Gastroesophageal sphincter (tissue), 4 donors: ENCODE measurements at regions not wholly inside any gene's neighbourhood (a gene's known extent, or its start where the extent isn't known, plus 50 kb on each side); places are given as distances from the start of the nearest gene placed in this dataset.

Experiments used
- ATAC-seq: fragments of 150-250 bp; one replicate; pipeline ENCODE4 v1.9.1; 2016; ENCODE audit warnings: mild to moderate bottlenecking, moderate library complexity
- H3K27ac ChIP-seq, 4 donors: fragments of 200-600 bp; sonication (generic) in 3 of 4; 1 replicate in 3 of 4; 2 replicates in 1 of 4; pipeline ENCODE4 v1.5.1; 2016 to 2019
- H3K27me3 ChIP-seq: fragments of 200-600 bp; sonication (generic); one replicate; pipeline ENCODE4 v1.5.1; 2019
- H3K36me3 ChIP-seq, 2 donors: fragments of 200-600 bp; sonication (generic); one replicate each; pipeline ENCODE4 v1.5.1; 2019; ENCODE audit warnings: control low read depth in 1 of 2
- H3K4me1 ChIP-seq, 3 donors: fragments of 200-600 bp; sonication (generic); 1 replicate in 2 of 3; 2 replicates in 1 of 3; pipeline ENCODE4 v1.5.1; 2016 to 2019; ENCODE audit warnings: control low read depth in 2 of 3
- H3K4me3 ChIP-seq, 2 donors: fragments of 200-600 bp; sonication (generic); one replicate each; pipeline ENCODE4 v1.5.1; 2019; ENCODE audit warnings: mild to moderate bottlenecking in 1 of 2, moderate library complexity in 1 of 2
- H3K9me3 ChIP-seq, 3 donors: fragments of 200-600 bp; sonication (generic); one replicate each; pipeline ENCODE4 v1.5.1; 2017 to 2019; ENCODE audit warnings: control low read depth in 2 of 3
- EP300 ChIP-seq: sonication (generic); formaldehyde crosslinking; IDR thresholded peaks from one replicate; pipeline ENCODE4 v1.6.1; 2017; ENCODE audit warnings: antibody characterized with exemption, mild to moderate bottlenecking
- POLR2A ChIP-seq, 2 donors: fragments of 450-650 bp; IDR thresholded peaks; one replicate each; pipeline ENCODE4 v1.6.1; 2017; ENCODE audit warnings: antibody characterized with exemption in 2 of 2, mild to moderate bottlenecking in 2 of 2, moderate library complexity in 1 of 2
- POLR2AphosphoS5 ChIP-seq: sonication (generic); formaldehyde crosslinking; IDR thresholded peaks from one replicate; pipeline ENCODE4 v1.6.1; 2017; ENCODE audit warnings: antibody characterized with exemption
- WGBS, 2 donors: methylation state at CpG; one replicate each; pipeline ENCODE4 v1.1.5; 2018; ENCODE audit warnings: low coverage in 1 of 2; 5-methylcytosine and 5-hydroxymethylcytosine counted together
- TF ChIP-seq, protein P1 (sequence below), 4 experiments: fragments of 200-600 bp in 2 of 4; fragments of 450-650 bp in 2 of 4; sonication (generic) in 1 of 4; IDR thresholded peaks; one replicate each; pipeline ENCODE4 v1.5.1; 2017 to 2019; ENCODE audit warnings: antibody characterized with exemption in 4 of 4, mild to moderate bottlenecking in 2 of 4, moderate library complexity in 2 of 4

DNA sequence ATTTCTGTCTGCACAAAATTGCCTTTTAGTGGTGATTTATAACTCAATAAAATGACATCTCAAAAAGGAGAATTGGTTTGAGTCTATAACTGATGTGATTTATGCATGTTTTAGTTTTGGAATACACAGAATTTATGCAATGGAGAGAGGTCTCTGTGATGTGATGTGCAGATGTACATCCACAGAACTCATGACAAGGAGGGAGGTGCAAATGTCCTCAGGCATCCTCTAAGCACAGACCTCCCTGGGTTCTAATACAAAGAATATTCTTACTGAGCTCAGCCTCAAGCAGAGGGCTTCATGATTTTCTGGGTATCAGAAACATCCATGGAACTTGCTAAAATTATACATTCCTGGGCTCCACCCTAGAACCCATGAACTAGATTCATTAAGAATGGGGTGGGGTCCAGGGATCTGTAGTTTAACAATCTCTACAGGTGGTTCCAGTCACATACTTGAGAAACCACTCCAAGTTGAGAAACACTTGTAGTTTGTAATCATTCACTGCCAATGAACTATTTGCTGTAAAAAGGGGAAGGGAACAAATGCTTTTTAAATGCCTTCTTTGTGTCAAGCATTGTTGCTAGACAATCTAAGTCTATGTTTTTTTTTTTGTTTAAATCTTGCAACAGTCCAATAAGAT lies 60.2 kb upstream of the NEDD9 start:
- Histone ChIP-seq H3K27ac (no peak overlapping the region), H3K4me3 (no peak overlapping the region), H3K4me1 (no peaks in the 10 kb centered on the region), H3K9me3 (no peaks in the 10 kb centered on the region), H3K36me3 (no peaks in the 10 kb centered on the region), H3K27me3 (no peaks in the 10 kb centered on the region)
- TF ChIP-seq EP300 (no peak), POLR2A (IDR thresholded peaks at IDR 0.05) (no peak), POLR2AphosphoS5 (no peak)
- TF ChIP-seq, protein P1, sequence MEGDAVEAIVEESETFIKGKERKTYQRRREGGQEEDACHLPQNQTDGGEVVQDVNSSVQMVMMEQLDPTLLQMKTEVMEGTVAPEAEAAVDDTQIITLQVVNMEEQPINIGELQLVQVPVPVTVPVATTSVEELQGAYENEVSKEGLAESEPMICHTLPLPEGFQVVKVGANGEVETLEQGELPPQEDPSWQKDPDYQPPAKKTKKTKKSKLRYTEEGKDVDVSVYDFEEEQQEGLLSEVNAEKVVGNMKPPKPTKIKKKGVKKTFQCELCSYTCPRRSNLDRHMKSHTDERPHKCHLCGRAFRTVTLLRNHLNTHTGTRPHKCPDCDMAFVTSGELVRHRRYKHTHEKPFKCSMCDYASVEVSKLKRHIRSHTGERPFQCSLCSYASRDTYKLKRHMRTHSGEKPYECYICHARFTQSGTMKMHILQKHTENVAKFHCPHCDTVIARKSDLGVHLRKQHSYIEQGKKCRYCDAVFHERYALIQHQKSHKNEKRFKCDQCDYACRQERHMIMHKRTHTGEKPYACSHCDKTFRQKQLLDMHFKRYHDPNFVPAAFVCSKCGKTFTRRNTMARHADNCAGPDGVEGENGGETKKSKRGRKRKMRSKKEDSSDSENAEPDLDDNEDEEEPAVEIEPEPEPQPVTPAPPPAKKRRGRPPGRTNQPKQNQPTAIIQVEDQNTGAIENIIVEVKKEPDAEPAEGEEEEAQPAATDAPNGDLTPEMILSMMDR (IDR thresholded peaks at IDR 0.05) = no peak
- no peak for ATAC-seq

DNA sequence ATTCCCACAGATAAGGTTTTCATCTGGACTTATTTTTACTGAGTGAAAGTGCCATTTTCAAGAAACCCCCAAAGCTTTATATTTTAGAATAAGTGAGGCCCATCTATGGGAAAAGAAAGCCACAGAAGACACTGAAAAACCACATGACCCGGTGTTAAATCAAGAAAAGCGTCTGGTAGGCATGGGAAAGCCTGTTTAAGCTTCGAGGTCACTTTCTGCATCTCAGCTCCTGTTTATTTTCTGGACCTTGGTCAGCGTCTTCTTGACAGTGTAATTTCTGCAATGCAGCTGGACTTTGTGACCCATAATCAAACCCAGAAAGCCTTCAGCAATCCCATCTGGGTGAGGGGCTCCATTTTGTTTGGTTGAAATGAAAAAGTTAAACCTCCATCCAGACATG lies 59.6 kb upstream of the NEDD9 start:
- no peaks in the 10 kb centered on the region for H3K27me3 ChIP-seq

DNA sequence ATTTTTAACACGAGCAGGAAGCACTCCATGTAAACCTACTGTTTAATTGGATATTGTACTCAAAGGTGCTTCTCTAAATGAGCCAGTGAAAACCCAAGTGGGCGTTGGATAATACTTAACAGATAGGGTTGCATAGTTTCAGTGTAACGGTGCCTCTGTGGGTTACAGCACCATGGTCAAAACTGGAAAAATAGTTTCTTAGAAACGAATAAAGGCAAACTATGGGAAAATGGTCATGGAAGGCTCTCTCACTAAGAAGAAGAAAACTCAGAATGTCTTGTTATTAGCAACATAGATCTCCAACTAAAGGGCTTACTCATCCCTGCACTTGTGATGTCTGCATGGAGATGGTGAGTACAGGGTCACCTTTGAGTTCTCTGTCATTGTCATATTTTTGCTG lies 59.1 kb upstream of the NEDD9 start:
- ATAC-seq = no peak
- TF ChIP-seq EP300 (no peak), POLR2A (IDR thresholded peaks at IDR 0.05) (no peak), POLR2AphosphoS5 (no peak)
- TF ChIP-seq, protein P1 (IDR thresholded peaks at IDR 0.05) = no peak
- H3K4me1 ChIP-seq = no peaks in the 10 kb centered on the region
- H3K27me3 ChIP-seq = no peaks in the 10 kb centered on the region
- no peaks in the 10 kb centered on the region for H3K9me3 ChIP-seq
- no peak overlapping the region for H3K27ac ChIP-seq
- no peak overlapping the region for H3K4me3 ChIP-seq
- H3K36me3 ChIP-seq = no peaks in the 10 kb centered on the region
- 69 to 90% methylated on average over 3 to 4 of the region's 4 CpGs for WGBS, 2 donors

More for the DNA sequence above, 59.6 kb upstream of the NEDD9 start:
- Histone ChIP-seq H3K36me3 (no peaks in the 10 kb centered on the region), H3K4me1 (no peaks in the 10 kb centered on the region), H3K27ac (no peak overlapping the region), H3K9me3 (no peaks in the 10 kb centered on the region), H3K4me3 (no peak overlapping the region)
- no peak for ATAC-seq
- no peak for TF ChIP-seq EP300
- TF ChIP-seq POLR2AphosphoS5 = no peak
- no peak for TF ChIP-seq POLR2A (IDR thresholded peaks at IDR 0.05)
- TF ChIP-seq, protein P1 (IDR thresholded peaks at IDR 0.05) = no peak
- WGBS, 2 donors = 79 to 92% methylated on average over 4 of the region's 4 CpGs

DNA sequence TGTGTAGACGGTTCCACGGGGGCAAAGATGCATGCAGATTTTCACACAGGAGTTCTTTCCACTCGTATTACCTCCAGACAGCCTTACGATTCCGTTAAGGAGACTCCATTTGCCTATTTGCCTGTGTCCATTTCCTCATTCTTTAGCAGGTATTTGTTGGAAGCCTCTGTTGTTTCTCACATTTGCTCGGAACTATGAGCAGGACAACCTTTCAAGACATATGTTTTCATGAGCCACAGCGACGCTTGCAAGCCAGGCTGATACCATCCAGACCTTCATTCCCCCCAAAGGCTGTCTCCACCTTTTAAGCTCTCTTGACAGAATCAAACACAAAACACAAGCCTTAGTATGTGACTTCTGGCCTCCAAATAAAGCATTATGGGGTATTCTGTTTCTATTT lies 57.6 kb upstream of the NEDD9 start:
- 76 to 96% methylated on average over 3 to 8 of the region's 8 CpGs for WGBS, 2 donors
- TF ChIP-seq POLR2AphosphoS5 = no peak
- TF ChIP-seq, protein P1 (IDR thresholded peaks at IDR 0.05) = no peak
- TF ChIP-seq POLR2A (IDR thresholded peaks at IDR 0.05) = no peak
- H3K27ac ChIP-seq = no peak overlapping the region
- no peak overlapping the region for H3K4me3 ChIP-seq
- no peaks in the 10 kb centered on the region for H3K4me1 ChIP-seq
- H3K9me3 ChIP-seq = no peaks in the 10 kb centered on the region
- H3K27me3 ChIP-seq = no peaks in the 10 kb centered on the region
- H3K36me3 ChIP-seq = no peaks in the 10 kb centered on the region
- ATAC-seq = no peak

GRCh38 chr6:11288065-11288464 lies 55.6 kb upstream of the NEDD9 start:
- Histone ChIP-seq H3K9me3 (no peaks in the 10 kb centered on the region), H3K36me3 (no peaks in the 10 kb centered on the region), H3K4me1 (no peaks in the 10 kb centered on the region), H3K4me3 (no peak overlapping the region), H3K27ac (no peak overlapping the region), H3K27me3 (no peaks in the 10 kb centered on the region)
- TF ChIP-seq EP300 (no peak), POLR2AphosphoS5 (no peak), POLR2A (IDR thresholded peaks at IDR 0.05) (no peak)
- TF ChIP-seq, protein P1 (IDR thresholded peaks at IDR 0.05) = no peak
- 76 to 84% methylated on average over 5 to 7 of the region's 7 CpGs for WGBS, 2 donors
- ATAC-seq = no peak
